ENCODE measurements at regions not wholly inside any gene's neighbourhood (a gene's known extent, or its start where the extent isn't known, plus 50 kb on each side); places are given as distances from the start of the nearest gene placed in this dataset.

DNA sequence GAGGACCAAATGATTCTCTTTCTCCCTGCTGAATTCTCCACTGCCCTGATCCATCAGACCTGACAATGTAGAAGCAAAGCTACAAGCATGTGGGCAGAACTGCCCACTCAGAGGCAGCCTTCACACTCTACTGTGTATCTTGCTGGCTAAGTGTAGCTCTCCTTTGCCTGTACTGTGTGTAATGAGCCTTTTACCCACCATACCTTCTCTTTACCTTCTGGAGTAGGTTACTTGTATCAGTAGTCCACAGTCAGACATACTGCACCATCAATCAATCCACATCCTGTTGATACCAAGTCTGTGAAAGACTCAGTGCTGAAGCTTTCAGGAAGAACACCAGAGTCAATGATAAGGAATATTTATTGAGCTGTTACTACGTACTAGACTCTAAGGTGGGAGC, 440.7 kb upstream of the ARHGEF26 start:
- Histone ChIP-seq H3K27ac (ENCODE audit: insufficient read depth, low read depth, low read length, poor library complexity, severe bottlenecking) (no peak overlapping the region), H3K4me3 (ENCODE audit: insufficient read depth, low read depth, low read length) (no peak overlapping the region)
- 90% methylated on average over 1 of the region's 1 CpG; no CpG with 5 or more reads in 1 of the 2 experiments for WGBS, 2 experiments

GRCh38 chr3:153681057-153681456, 440.1 kb upstream of the ARHGEF26 start:
- Histone ChIP-seq H3K9me3 (ENCODE audit: control insufficient read depth, low read length) (no peaks in the 10 kb centered on the region), H3K4me1 (ENCODE audit: control insufficient read depth, insufficient read depth, low read length) (no peaks in the 10 kb centered on the region), H3K27me3 (ENCODE audit: control insufficient read depth, insufficient read depth, low read length, poor library complexity, severe bottlenecking) (no peaks in the 10 kb centered on the region), H3K36me3 (ENCODE audit: control insufficient read depth, insufficient read depth, low read length) (no peaks in the 10 kb centered on the region), H3K27ac (ENCODE audit: insufficient read depth, low read depth, low read length, poor library complexity, severe bottlenecking) (no peak overlapping the region), H3K4me3 (ENCODE audit: insufficient read depth, low read depth, low read length) (no peak overlapping the region)
- WGBS, 2 experiments: 100% methylated on average over 1 of the region's 1 CpG

More for the DNA sequence above, 440.7 kb upstream of the ARHGEF26 start:
- Histone ChIP-seq H3K9me3 (ENCODE audit: control insufficient read depth, low read length) (no peaks in the 10 kb centered on the region), H3K27me3 (ENCODE audit: control insufficient read depth, insufficient read depth, low read length, poor library complexity, severe bottlenecking) (no peaks in the 10 kb centered on the region), H3K4me1 (ENCODE audit: control insufficient read depth, insufficient read depth, low read length) (no peaks in the 10 kb centered on the region), H3K36me3 (ENCODE audit: control insufficient read depth, insufficient read depth, low read length) (no peaks in the 10 kb centered on the region)

DNA sequence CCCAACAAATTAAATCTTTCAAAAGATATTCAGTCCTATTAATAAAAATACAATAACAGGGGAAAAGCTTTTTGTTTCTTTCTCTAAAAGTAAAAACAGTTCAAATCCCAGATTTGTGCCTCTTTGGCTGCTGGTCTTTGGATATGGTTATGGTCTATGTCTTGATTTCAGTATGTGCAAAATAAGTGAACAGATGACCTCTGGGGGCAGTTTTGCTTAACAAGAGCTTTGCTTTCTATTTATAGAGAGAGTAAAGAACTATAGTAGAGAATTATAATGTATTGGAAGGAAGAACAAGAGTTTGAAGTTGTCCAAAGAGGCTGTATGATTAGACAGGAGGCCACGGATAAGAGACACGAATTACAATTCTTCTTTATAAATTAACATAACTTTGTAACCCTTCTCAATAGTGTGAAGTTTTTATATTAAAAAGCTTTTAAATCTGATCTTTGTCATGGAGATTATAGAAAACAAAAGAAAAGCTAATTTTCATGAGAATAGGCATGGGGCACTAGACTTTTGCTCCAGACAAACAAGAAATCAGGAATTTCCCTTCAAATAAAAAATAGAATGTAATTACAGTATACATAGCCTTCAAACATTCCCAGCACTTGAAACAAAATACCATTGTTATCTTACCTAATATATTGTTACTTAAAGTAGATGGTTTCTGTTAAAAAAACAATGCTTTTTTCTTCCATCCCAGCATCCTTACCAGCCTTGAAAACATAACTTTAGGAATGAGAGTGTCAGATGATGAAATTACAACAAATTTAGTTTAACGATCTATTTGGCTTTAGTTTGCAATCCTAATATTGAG, 432.7 kb upstream of the ARHGEF26 start:
- H3K36me3 ChIP-seq (ENCODE audit: control insufficient read depth, insufficient read depth, low read length): no peaks in the 10 kb centered on the region
- H3K27me3 ChIP-seq (ENCODE audit: control insufficient read depth, insufficient read depth, low read length, poor library complexity, severe bottlenecking): no peaks in the 10 kb centered on the region
- no peak overlapping the region for H3K4me3 ChIP-seq (ENCODE audit: insufficient read depth, low read depth, low read length)
- no peaks in the 10 kb centered on the region for H3K9me3 ChIP-seq (ENCODE audit: control insufficient read depth, low read length)
- 96 to 100% methylated on average over 1 of the region's 3 CpGs for WGBS, 2 experiments
- H3K4me1 ChIP-seq (ENCODE audit: control insufficient read depth, insufficient read depth, low read length): no peaks in the 10 kb centered on the region
- no peak overlapping the region for H3K27ac ChIP-seq (ENCODE audit: insufficient read depth, low read depth, low read length, poor library complexity, severe bottlenecking)

- Histone ChIP-seq H3K9me3 (ENCODE audit: control insufficient read depth, low read length) (no peaks in the 10 kb centered on the region), H3K36me3 (ENCODE audit: control insufficient read depth, insufficient read depth, low read length) (no peaks in the 10 kb centered on the region), H3K27ac (ENCODE audit: insufficient read depth, low read depth, low read length, poor library complexity, severe bottlenecking) (no peak overlapping the region), H3K27me3 (ENCODE audit: control insufficient read depth, insufficient read depth, low read length, poor library complexity, severe bottlenecking) (no peaks in the 10 kb centered on the region), H3K4me3 (ENCODE audit: insufficient read depth, low read depth, low read length) (no peak overlapping the region), H3K4me1 (ENCODE audit: control insufficient read depth, insufficient read depth, low read length) (no peaks in the 10 kb centered on the region)
- 97 to 100% methylated on average over 2 to 3 of the region's 3 CpGs for WGBS, 2 experiments
These were observed 428.0 kb upstream of the ARHGEF26 start for GRCh38 chr3:153693207-153693606.

GRCh38 chr3:153702106-153702505, 419.1 kb upstream of the ARHGEF26 start:
- Histone ChIP-seq H3K27me3 (ENCODE audit: control insufficient read depth, insufficient read depth, low read length, poor library complexity, severe bottlenecking) (no peaks in the 10 kb centered on the region), H3K4me1 (ENCODE audit: control insufficient read depth, insufficient read depth, low read length) (peaks cover 7% of the 10 kb centered on the region), H3K4me3 (ENCODE audit: insufficient read depth, low read depth, low read length) (no peak overlapping the region), H3K9me3 (ENCODE audit: control insufficient read depth, low read length) (no peaks in the 10 kb centered on the region), H3K27ac (ENCODE audit: insufficient read depth, low read depth, low read length, poor library complexity, severe bottlenecking) (no peak overlapping the region), H3K36me3 (ENCODE audit: control insufficient read depth, insufficient read depth, low read length) (no peaks in the 10 kb centered on the region)

DNA sequence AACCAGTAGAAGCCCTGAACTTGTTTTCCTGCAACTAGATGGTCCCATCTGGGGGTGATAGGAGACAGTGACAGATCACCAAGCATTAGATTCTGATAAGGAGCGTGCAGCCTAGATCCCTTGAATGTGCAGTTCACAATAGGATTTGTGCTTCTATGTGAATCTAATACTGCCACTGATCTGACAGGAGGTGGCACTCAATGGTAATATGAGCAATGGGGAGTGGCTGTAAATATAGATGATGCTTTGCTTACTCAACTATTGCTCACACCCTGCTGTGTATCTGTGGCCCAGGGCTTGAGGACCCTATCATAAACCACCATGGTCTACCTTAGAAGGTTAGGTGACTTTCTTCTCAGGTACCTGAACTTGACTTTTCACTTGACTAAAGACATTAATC, 417.1 kb upstream of the ARHGEF26 start:
- no peak overlapping the region for H3K4me3 ChIP-seq (ENCODE audit: insufficient read depth, low read depth, low read length)

DNA sequence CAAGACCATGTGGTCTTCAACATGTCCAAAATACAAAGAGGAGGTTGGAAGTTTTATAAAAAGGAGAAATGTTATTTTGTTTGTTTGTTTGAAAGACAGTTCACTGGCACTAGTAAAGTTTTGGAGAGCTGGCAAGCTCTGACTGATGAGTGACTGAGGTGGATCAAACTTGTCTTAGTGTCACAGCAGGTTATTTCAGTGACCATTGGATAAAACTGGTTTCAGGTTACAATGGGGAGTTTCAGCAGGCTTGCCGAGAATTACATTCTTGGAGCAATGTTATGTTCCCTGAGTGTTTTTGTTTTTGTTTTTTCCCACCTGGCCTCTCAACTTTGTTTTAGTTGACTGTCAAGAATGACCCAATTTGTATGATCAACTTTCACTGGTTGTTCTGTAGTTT, 414.5 kb upstream of the ARHGEF26 start:
- no peaks in the 10 kb centered on the region for H3K9me3 ChIP-seq (ENCODE audit: control insufficient read depth, low read length)
- WGBS, 2 experiments: 0 to 9% methylated on average over 1 of the region's 1 CpG
- peaks cover 9% of the 10 kb centered on the region for H3K4me1 ChIP-seq (ENCODE audit: control insufficient read depth, insufficient read depth, low read length)
- no peak overlapping the region for H3K27ac ChIP-seq (ENCODE audit: insufficient read depth, low read depth, low read length, poor library complexity, severe bottlenecking)
- no peaks in the 10 kb centered on the region for H3K36me3 ChIP-seq (ENCODE audit: control insufficient read depth, insufficient read depth, low read length)
- H3K27me3 ChIP-seq (ENCODE audit: control insufficient read depth, insufficient read depth, low read length, poor library complexity, severe bottlenecking): no peaks in the 10 kb centered on the region
- no peak overlapping the region for H3K4me3 ChIP-seq (ENCODE audit: insufficient read depth, low read depth, low read length)

More for the DNA sequence above, 417.1 kb upstream of the ARHGEF26 start:
- no peaks in the 10 kb centered on the region for H3K9me3 ChIP-seq (ENCODE audit: control insufficient read depth, low read length)
- H3K27me3 ChIP-seq (ENCODE audit: control insufficient read depth, insufficient read depth, low read length, poor library complexity, severe bottlenecking): no peaks in the 10 kb centered on the region
- H3K4me1 ChIP-seq (ENCODE audit: control insufficient read depth, insufficient read depth, low read length): peaks cover 9% of the 10 kb centered on the region
- 96 to 97% methylated on average over 1 of the region's 1 CpG for WGBS, 2 experiments
- no peaks in the 10 kb centered on the region for H3K36me3 ChIP-seq (ENCODE audit: control insufficient read depth, insufficient read depth, low read length)
- no peak overlapping the region for H3K27ac ChIP-seq (ENCODE audit: insufficient read depth, low read depth, low read length, poor library complexity, severe bottlenecking)

DNA sequence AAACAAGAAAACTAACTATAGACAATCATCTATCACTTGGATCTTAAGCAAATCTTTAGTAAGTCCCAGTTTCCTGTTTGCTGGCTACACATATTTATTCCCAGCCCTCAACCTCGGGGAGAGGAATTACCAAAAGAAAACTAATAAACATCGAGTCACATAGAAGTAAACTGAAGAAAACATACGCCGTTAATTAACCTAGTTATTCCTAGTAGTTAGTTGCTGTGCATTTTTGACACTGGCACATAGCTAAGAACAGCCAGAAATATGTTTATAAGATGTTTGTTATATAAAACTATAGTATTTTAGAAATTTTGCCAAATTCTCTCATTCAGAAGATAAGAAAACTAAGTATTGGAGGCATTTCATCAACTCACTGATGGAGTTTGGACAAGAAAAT, 407.2 kb upstream of the ARHGEF26 start:
- H3K27me3 ChIP-seq (ENCODE audit: control insufficient read depth, insufficient read depth, low read length, poor library complexity, severe bottlenecking): no peaks in the 10 kb centered on the region
- no peaks in the 10 kb centered on the region for H3K4me1 ChIP-seq (ENCODE audit: control insufficient read depth, insufficient read depth, low read length)
- H3K36me3 ChIP-seq (ENCODE audit: control insufficient read depth, insufficient read depth, low read length): no peaks in the 10 kb centered on the region
- WGBS, 2 experiments: 97 to 99% methylated on average over 4 of the region's 4 CpGs
- H3K4me3 ChIP-seq (ENCODE audit: insufficient read depth, low read depth, low read length): no peak overlapping the region
- H3K9me3 ChIP-seq (ENCODE audit: control insufficient read depth, low read length): no peaks in the 10 kb centered on the region
- no peak overlapping the region for H3K27ac ChIP-seq (ENCODE audit: insufficient read depth, low read depth, low read length, poor library complexity, severe bottlenecking)

DNA sequence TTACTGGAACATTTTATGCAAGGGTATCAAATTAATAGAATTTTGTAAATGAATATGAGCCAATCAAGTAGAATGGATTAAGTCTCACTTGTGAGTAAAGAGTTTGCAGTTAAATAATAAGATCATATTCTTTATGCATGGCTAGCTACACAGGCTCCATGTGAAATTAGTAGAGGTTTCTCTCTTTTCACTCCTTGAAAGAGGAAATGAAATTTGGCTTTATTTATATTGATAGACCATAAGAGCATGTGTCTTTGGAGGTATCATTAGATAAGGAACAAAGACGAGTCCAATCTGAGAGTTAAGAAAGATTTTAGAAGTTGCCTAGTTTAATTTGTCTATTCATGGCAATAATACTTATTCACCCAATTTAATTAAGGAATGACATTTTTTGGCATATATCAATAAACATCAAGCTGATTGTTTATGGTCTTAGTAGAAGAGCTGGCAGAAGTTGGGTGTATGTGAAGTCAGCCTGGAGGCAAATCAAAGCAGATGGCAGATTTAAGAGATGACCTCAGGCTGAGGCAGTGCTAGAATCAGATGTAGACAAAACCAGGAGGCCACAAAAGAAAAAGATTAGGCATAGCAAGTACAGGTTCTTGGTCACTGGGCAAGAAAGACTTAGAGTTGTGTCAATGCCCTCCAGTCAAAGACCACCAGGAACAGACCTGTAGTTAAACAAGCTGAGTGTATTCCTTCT, 406.5 kb upstream of the ARHGEF26 start:
- Histone ChIP-seq H3K36me3 (ENCODE audit: control insufficient read depth, insufficient read depth, low read length) (no peaks in the 10 kb centered on the region), H3K4me3 (ENCODE audit: insufficient read depth, low read depth, low read length) (no peak overlapping the region), H3K4me1 (ENCODE audit: control insufficient read depth, insufficient read depth, low read length) (no peaks in the 10 kb centered on the region), H3K27ac (ENCODE audit: insufficient read depth, low read depth, low read length, poor library complexity, severe bottlenecking) (no peak overlapping the region), H3K9me3 (ENCODE audit: control insufficient read depth, low read length) (no peaks in the 10 kb centered on the region), H3K27me3 (ENCODE audit: control insufficient read depth, insufficient read depth, low read length, poor library complexity, severe bottlenecking) (no peaks in the 10 kb centered on the region)
- WGBS, 2 experiments: 100% methylated on average over 1 of the region's 1 CpG; no CpG with 5 or more reads in 1 of the 2 experiments

GRCh38 chr3:153722157-153722556, 399.0 kb upstream of the ARHGEF26 start:
- Histone ChIP-seq H3K9me3 (ENCODE audit: control insufficient read depth, low read length) (no peaks in the 10 kb centered on the region), H3K4me1 (ENCODE audit: control insufficient read depth, insufficient read depth, low read length) (no peaks in the 10 kb centered on the region), H3K27me3 (ENCODE audit: control insufficient read depth, insufficient read depth, low read length, poor library complexity, severe bottlenecking) (no peaks in the 10 kb centered on the region), H3K4me3 (ENCODE audit: insufficient read depth, low read depth, low read length) (no peak overlapping the region), H3K36me3 (ENCODE audit: control insufficient read depth, insufficient read depth, low read length) (no peaks in the 10 kb centered on the region), H3K27ac (ENCODE audit: insufficient read depth, low read depth, low read length, poor library complexity, severe bottlenecking) (no peak overlapping the region)
- WGBS, 2 experiments: 97% methylated on average over 2 of the region's 2 CpGs; no CpG with 5 or more reads in 1 of the 2 experiments
